ENCODE measurements at regions not wholly inside any gene's neighbourhood (a gene's known extent, or its start where the extent isn't known, plus 50 kb on each side); places are given as distances from the start of the nearest gene placed in this dataset.
A peak's percentile ranks its signal among the peaks of the same experiment; 100 is the strongest.

DNA sequence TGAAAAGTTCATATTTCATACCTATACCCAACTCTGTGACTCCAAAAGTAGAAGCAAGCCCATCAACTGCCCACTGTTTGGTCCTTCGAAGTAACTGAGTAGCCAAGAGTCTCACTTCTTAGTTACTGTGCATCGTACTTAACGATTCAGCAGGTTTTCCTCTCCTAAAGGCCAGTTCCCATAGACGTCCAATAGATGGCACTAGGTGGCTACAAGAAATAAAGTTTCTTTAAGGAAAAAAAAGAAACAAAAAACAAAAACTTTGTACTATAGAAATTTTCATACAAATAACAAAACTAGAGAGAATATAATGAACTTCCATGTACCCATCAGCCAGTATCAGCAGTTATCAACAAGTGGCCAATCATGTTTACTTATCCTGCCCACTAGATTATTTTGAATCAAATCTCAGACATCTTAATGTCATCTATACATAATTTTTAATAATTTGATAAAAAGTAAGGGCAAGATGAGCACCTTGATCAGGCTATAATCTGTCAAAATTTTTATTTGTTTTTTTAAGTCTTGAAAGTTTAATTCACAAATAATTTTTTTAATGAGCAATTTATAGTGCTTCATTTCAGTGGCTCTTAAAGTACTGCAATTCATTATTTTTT is 63.8 kb upstream of the ACP3 start:
- DNase-seq (no peak), ATAC-seq (no peak)
- H3K27me3 ChIP-seq, result no peaks in the 10 kb centered on the region
- H3K4me3 ChIP-seq, result no peak overlapping the region
- H3K9me3 ChIP-seq, result no peaks in the 10 kb centered on the region
- H3K36me3 ChIP-seq, result no peaks in the 10 kb centered on the region
- no peak overlapping the region for H3K27ac ChIP-seq
- in situ Hi-C loops (cut with MboI; ENCODE audit: low sequenced_read_pairs in 4 of 4), result loop anchor here in 1 of 4 donors (10.0 kb wide), 1 partner anchor 91 kb away; no protein-coding TSS in a partner anchor
- intact Hi-C loops (cut with DNase I; ENCODE audit: low total_unique reads), result no loop called here
- no peaks in the 10 kb centered on the region for H3K4me1 ChIP-seq
- TF ChIP-seq, protein P1, sequence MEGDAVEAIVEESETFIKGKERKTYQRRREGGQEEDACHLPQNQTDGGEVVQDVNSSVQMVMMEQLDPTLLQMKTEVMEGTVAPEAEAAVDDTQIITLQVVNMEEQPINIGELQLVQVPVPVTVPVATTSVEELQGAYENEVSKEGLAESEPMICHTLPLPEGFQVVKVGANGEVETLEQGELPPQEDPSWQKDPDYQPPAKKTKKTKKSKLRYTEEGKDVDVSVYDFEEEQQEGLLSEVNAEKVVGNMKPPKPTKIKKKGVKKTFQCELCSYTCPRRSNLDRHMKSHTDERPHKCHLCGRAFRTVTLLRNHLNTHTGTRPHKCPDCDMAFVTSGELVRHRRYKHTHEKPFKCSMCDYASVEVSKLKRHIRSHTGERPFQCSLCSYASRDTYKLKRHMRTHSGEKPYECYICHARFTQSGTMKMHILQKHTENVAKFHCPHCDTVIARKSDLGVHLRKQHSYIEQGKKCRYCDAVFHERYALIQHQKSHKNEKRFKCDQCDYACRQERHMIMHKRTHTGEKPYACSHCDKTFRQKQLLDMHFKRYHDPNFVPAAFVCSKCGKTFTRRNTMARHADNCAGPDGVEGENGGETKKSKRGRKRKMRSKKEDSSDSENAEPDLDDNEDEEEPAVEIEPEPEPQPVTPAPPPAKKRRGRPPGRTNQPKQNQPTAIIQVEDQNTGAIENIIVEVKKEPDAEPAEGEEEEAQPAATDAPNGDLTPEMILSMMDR (IDR thresholded peaks at IDR 0.05 in 4 of 5, conservative IDR thresholded peaks at IDR 0.05 in 1 of 5), result peak in 4 of 5 experiments; percentile 18 to 49 (median 30)
- no peak for TF ChIP-seq POLR2A (IDR thresholded peaks at IDR 0.05)

DNA sequence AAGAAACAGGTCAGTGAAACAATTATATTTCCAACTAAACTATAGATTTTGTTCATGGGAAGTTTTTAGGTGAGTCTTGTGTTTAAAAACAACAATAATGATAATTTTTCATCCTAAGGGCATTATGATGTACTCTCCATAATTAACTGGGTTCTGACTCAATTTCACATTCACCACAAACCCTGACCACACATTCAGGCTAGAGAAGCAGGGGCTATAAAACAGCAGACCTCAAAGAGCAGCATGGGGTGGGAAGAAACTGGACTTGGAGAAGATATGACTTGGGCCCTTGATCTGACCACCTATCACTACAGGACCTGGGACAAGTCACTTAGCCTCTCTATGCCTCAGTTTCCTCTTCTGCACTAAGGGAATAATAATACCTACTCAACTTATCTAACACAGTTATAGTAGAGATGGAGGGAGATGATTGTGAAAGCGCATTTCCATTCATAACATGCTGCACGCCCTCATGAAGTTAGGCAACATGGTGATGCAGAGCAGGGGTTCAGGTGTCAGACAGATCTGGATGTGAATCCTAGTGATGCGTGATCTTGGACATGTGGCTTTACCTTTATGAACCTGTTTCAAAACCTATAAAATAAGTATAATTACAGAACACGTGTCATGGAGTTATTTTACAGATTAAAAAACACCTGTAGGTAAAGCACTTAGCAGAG is 63.0 kb upstream of the ACP3 start:
- no peak for ATAC-seq
- H3K9me3 ChIP-seq, result no peaks in the 10 kb centered on the region
- intact Hi-C loops (cut with DNase I; ENCODE audit: low total_unique reads) (loop anchor here (2.0 kb wide), 1 partner anchor 89 kb away; no protein-coding TSS in a partner anchor), in situ Hi-C loops (cut with MboI; ENCODE audit: low sequenced_read_pairs in 4 of 4) (loop anchor here in 1 of 4 donors (10.0 kb wide), 1 partner anchor 91 kb away; no protein-coding TSS in a partner anchor)
- TF ChIP-seq POLR2A (IDR thresholded peaks at IDR 0.05), result no peak
- TF ChIP-seq, protein P1 (IDR thresholded peaks at IDR 0.05 in 4 of 5, conservative IDR thresholded peaks at IDR 0.05 in 1 of 5), result no peak
- no peaks in the 10 kb centered on the region for H3K36me3 ChIP-seq
- H3K27me3 ChIP-seq, result no peaks in the 10 kb centered on the region
- no peak overlapping the region for H3K4me3 ChIP-seq
- DNase-seq, result no peak
- H3K4me1 ChIP-seq, result no peaks in the 10 kb centered on the region
- H3K27ac ChIP-seq, result no peak overlapping the region

DNA sequence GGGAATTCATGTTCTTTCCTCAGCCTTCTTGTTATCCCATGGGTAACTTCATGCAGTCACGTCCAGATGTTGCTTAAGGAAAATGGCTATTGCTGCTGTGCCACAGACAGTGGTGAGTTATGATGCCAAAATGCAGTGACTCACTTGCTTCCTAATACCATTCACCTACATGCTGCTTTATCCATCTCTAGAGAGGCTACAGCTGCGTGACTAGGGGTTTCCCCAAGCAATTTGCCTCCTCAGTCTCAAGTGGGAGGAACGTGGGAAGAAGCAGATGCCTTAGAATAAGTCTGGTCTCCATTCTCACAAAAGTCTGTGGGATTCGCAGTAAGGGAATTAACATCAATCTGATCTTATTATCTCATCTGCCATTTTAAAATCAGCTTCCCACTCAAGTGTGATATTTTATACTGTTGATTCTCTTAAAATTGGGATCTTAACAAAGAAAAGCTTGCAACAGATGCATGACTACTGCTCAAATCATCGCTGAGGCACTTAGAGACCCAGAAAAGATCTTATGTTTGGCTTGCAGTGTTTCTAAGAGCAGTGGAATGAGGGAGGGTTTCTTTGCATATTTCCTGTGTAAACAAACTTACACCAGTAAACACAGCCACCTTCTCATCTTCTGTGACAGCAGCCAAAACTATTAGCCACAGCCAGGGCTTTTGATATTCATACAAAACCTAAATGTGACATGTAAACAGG is 62.0 kb upstream of the ACP3 start:
- Histone ChIP-seq H3K27ac (no peak overlapping the region), H3K4me1 (no peaks in the 10 kb centered on the region), H3K27me3 (no peaks in the 10 kb centered on the region), H3K4me3 (no peak overlapping the region), H3K36me3 (no peaks in the 10 kb centered on the region), H3K9me3 (no peaks in the 10 kb centered on the region)
- DNase-seq (no peak), ATAC-seq (no peak)
- intact Hi-C loops (cut with DNase I; ENCODE audit: low total_unique reads), result loop anchor here (2.0 kb wide), 1 partner anchor 88 kb away; no protein-coding TSS in a partner anchor
- in situ Hi-C loops (cut with MboI; ENCODE audit: low sequenced_read_pairs in 4 of 4), result loop anchor here in 1 of 4 donors (10.0 kb wide), 1 partner anchor 90 kb away; no protein-coding TSS in a partner anchor
- TF ChIP-seq POLR2A (IDR thresholded peaks at IDR 0.05), result no peak
- TF ChIP-seq, protein P1 (IDR thresholded peaks at IDR 0.05 in 4 of 5, conservative IDR thresholded peaks at IDR 0.05 in 1 of 5), result no peak

DNA sequence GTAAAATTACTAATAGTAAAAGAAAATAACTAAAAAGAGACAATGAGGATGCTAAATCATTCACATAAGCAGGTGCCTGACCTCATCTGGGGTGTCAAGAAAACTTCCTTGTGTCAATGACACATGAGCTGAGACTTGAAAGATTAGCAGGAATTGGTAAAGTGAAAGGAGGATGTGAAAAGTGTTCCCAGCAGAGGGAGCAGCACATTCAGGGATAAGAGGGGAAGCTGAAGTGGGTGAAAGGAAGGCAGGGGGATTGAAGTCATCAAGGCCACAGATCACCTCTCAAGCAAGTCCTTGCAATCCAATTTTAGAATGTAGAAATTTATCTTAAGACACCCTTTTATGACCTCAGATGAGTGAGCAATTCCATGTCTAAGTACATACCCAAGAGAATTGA is 60.2 kb upstream of the ACP3 start:
- Histone ChIP-seq H3K27me3 (no peaks in the 10 kb centered on the region), H3K4me3 (no peak overlapping the region), H3K36me3 (no peaks in the 10 kb centered on the region), H3K27ac (no peak overlapping the region), H3K9me3 (no peaks in the 10 kb centered on the region), H3K4me1 (no peaks in the 10 kb centered on the region)
- in situ Hi-C loops (cut with MboI; ENCODE audit: low sequenced_read_pairs in 4 of 4), result loop anchor here in 1 of 4 donors (10.0 kb wide), 1 partner anchor 88 kb away; no protein-coding TSS in a partner anchor
- TF ChIP-seq POLR2A (IDR thresholded peaks at IDR 0.05), result no peak
- TF ChIP-seq, protein P1 (IDR thresholded peaks at IDR 0.05 in 4 of 5, conservative IDR thresholded peaks at IDR 0.05 in 1 of 5), result no peak
- no peak for ATAC-seq
- intact Hi-C loops (cut with DNase I; ENCODE audit: low total_unique reads), result no loop called here
- DNase-seq, result no peak
